Trophoblast cell (in vitro differentiated cells and primary cell): ENCODE measurements at regions not wholly inside any gene's neighbourhood (a gene's known extent, or its start where the extent isn't known, plus 50 kb on each side); places are given as distances from the start of the nearest gene placed in this dataset.

Experiments used
- DNase-seq, 2 donors: peaks; one replicate each; pipeline ENCODE4 v3.0.0-alpha.2; 2016
- H2AFZ ChIP-seq: 2 replicates; pipeline ENCODE4 v1.6.1; 2013; ENCODE audit warnings: low read length, moderate library complexity, mild to moderate bottlenecking; ENCODE audit not compliant: insufficient read depth, poor library complexity
- H2AK5ac ChIP-seq: 2 replicates; pipeline ENCODE4 v1.6.1; 2013; ENCODE audit warnings: mild to moderate bottlenecking, low read length
- H2BK120ac ChIP-seq: 2 replicates; pipeline ENCODE4 v1.6.1; 2013; ENCODE audit warnings: low read length, mild to moderate bottlenecking, moderate library complexity; ENCODE audit not compliant: insufficient read depth, poor library complexity
- H2BK12ac ChIP-seq: 2 replicates; pipeline ENCODE4 v1.6.1; 2013; ENCODE audit warnings: mild to moderate bottlenecking, low read length, moderate library complexity
- H2BK5ac ChIP-seq: 2 replicates; pipeline ENCODE4 v1.6.1; 2013; ENCODE audit warnings: low read length, low read depth, moderate library complexity, mild to moderate bottlenecking; ENCODE audit not compliant: poor library complexity
- H3K14ac ChIP-seq: 2 replicates; pipeline ENCODE4 v1.6.1; 2013; ENCODE audit warnings: mild to moderate bottlenecking, low read length
- H3K18ac ChIP-seq: 2 replicates; pipeline ENCODE4 v1.6.1; 2013; ENCODE audit warnings: mild to moderate bottlenecking, low read length
- H3K23ac ChIP-seq: 2 replicates; pipeline ENCODE4 v1.6.1; 2013; ENCODE audit warnings: low read length
- H3K27ac ChIP-seq: 2 replicates; pipeline ENCODE4 v1.5.1; 2013; ENCODE audit warnings: low read depth, mild to moderate bottlenecking, inconsistent platforms, low read length, moderate library complexity
- H3K27me3 ChIP-seq: 2 replicates; pipeline ENCODE4 v1.6.1; 2013; ENCODE audit warnings: inconsistent platforms, mild to moderate bottlenecking, low read length, moderate library complexity; ENCODE audit not compliant: insufficient read depth
- H3K36me3 ChIP-seq, 2 experiments: 1 replicate in 1 of 2; 2 replicates in 1 of 2; pipeline ENCODE4 v1.6.1; 2013; ENCODE audit warnings: low read length in 2 of 2, mild to moderate bottlenecking in 2 of 2, moderate library complexity in 1 of 2; ENCODE audit not compliant: insufficient read depth in 2 of 2, control insufficient read depth in 1 of 2
- H3K4ac ChIP-seq: 2 replicates; pipeline ENCODE4 v1.6.1; 2013; ENCODE audit warnings: low read depth, mild to moderate bottlenecking, low read length, moderate library complexity
- H3K4me1 ChIP-seq, 2 experiments: 1 replicate in 1 of 2; 2 replicates in 1 of 2; pipeline ENCODE4 v1.6.1; 2013; ENCODE audit warnings: low read length in 2 of 2, mild to moderate bottlenecking in 2 of 2, moderate library complexity in 1 of 2; ENCODE audit not compliant: insufficient read depth in 2 of 2, control insufficient read depth in 1 of 2
- H3K4me2 ChIP-seq: 2 replicates; pipeline ENCODE4 v1.6.1; 2013; ENCODE audit warnings: inconsistent platforms, mild to moderate bottlenecking, low read length, moderate library complexity
- H3K4me3 ChIP-seq: 2 replicates; pipeline ENCODE4 v1.5.1; 2013; ENCODE audit warnings: mild to moderate bottlenecking, low read depth, low read length, inconsistent platforms
- H3K79me1 ChIP-seq: one replicate; pipeline ENCODE4 v1.6.1; 2013; ENCODE audit warnings: low read length
- H3K79me2 ChIP-seq: 2 replicates; pipeline ENCODE4 v1.6.1; 2013; ENCODE audit warnings: low read length, mild to moderate bottlenecking; ENCODE audit not compliant: control insufficient read depth, insufficient read depth, poor library complexity
- H3K9ac ChIP-seq: 2 replicates; pipeline ENCODE4 v1.6.1; 2013; ENCODE audit warnings: mild to moderate bottlenecking, low read length
- H3K9me3 ChIP-seq: 2 replicates; pipeline ENCODE4 v1.6.1; 2013; ENCODE audit warnings: low read depth, mild to moderate bottlenecking, control low read depth, inconsistent platforms, low read length; ENCODE audit not compliant: insufficient read depth
- H4K12ac ChIP-seq: 2 replicates; pipeline ENCODE4 v1.6.1; 2013; ENCODE audit warnings: low read depth, mild to moderate bottlenecking, low read length, moderate library complexity
- H4K8ac ChIP-seq: 2 replicates; pipeline ENCODE4 v1.6.1; 2013; ENCODE audit warnings: low read depth, mild to moderate bottlenecking, low read length, moderate library complexity
- H4K91ac ChIP-seq: one replicate; pipeline ENCODE4 v1.6.1; 2013; ENCODE audit warnings: low read depth, mild to moderate bottlenecking, low read length, moderate library complexity
- WGBS: extraction: QIAGEN DNeasy Blood & Tissue Kit; methylation state at CpG from one replicate; pipeline ENCODE4 v1.1.7; 2013; ENCODE audit warnings: missing lambda C conversion rate; ENCODE audit not compliant: insufficient read length, insufficient coverage; ENCODE audit errors: extremely low coverage; 5-methylcytosine and 5-hydroxymethylcytosine counted together

GRCh38 chr4:55256787-55257186 lies 89.3 kb upstream of the SRD5A3 start:
- no peak overlapping the region for H2BK12ac ChIP-seq
- H4K12ac ChIP-seq, result no peak overlapping the region
- no peaks in the 10 kb centered on the region for H3K9me3 ChIP-seq
- no peaks in the 10 kb centered on the region for H3K79me2 ChIP-seq
- no peak overlapping the region for H3K4ac ChIP-seq
- no peak overlapping the region for H2AFZ ChIP-seq
- H4K8ac ChIP-seq, result no peak overlapping the region
- no peak overlapping the region for H4K91ac ChIP-seq
- H3K27me3 ChIP-seq, result no peaks in the 10 kb centered on the region
- H3K4me2 ChIP-seq, result peak overlapping the region; percentile 29
- DNase-seq, result no peak
- no peak overlapping the region for H2AK5ac ChIP-seq
- H3K79me1 ChIP-seq, result peaks cover 4% of the 10 kb centered on the region
- no peak overlapping the region for H3K14ac ChIP-seq
- WGBS, result no CpG with 5 or more reads among the region's 6 CpGs
- peak overlapping the region; percentile 79 for H3K27ac ChIP-seq
- H3K36me3 ChIP-seq, result no peaks in the 10 kb centered on the region
- no peak overlapping the region for H3K23ac ChIP-seq
- H2BK120ac ChIP-seq, result no peak overlapping the region
- no peak overlapping the region for H3K9ac ChIP-seq
- H3K18ac ChIP-seq, result no peak overlapping the region
- H3K4me1 ChIP-seq, result peaks cover 2 to 10% of the 10 kb centered on the region in 2 experiments
- H3K4me3 ChIP-seq, result no peak overlapping the region
- H2BK5ac ChIP-seq, result no peak overlapping the region

GRCh38 chr4:55258152-55258865 lies 87.7 kb upstream of the SRD5A3 start:
- Histone ChIP-seq H2AFZ (no peak overlapping the region), H3K18ac (no peak overlapping the region), H2AK5ac (no peak overlapping the region), H4K91ac (no peak overlapping the region), H3K4ac (no peak overlapping the region), H2BK5ac (no peak overlapping the region), H3K23ac (no peak overlapping the region), H3K14ac (no peak overlapping the region), H2BK120ac (no peak overlapping the region), H3K4me2 (no peak overlapping the region), H3K79me2 (no peaks in the 10 kb centered on the region), H3K9ac (no peak overlapping the region), H3K27me3 (no peaks in the 10 kb centered on the region), H3K36me3 (no peaks in the 10 kb centered on the region), H3K4me1 (peaks cover 2 to 10% of the 10 kb centered on the region in 2 experiments), H3K79me1 (peaks cover 4% of the 10 kb centered on the region), H3K27ac (no peak overlapping the region), H2BK12ac (no peak overlapping the region), H3K4me3 (no peak overlapping the region), H4K12ac (no peak overlapping the region), H4K8ac (no peak overlapping the region), H3K9me3 (no peaks in the 10 kb centered on the region)
- no peak for DNase-seq
- WGBS, result no CpG with 5 or more reads among the region's 5 CpGs

GRCh38 chr4:55259294-55259693 lies 86.7 kb upstream of the SRD5A3 start:
- no peak overlapping the region for H4K8ac ChIP-seq
- no peak overlapping the region for H3K27ac ChIP-seq
- H2BK120ac ChIP-seq, result no peak overlapping the region
- H3K36me3 ChIP-seq, result no peaks in the 10 kb centered on the region
- DNase-seq, result no peak
- H3K79me1 ChIP-seq, result peaks cover 2% of the 10 kb centered on the region
- no peak overlapping the region for H3K4me3 ChIP-seq
- no peak overlapping the region for H4K91ac ChIP-seq
- H2BK12ac ChIP-seq, result no peak overlapping the region
- H3K79me2 ChIP-seq, result no peaks in the 10 kb centered on the region
- H4K12ac ChIP-seq, result no peak overlapping the region
- WGBS, result no CpG with 5 or more reads among the region's 3 CpGs
- no peak overlapping the region for H3K9ac ChIP-seq
- H2AK5ac ChIP-seq, result no peak overlapping the region
- H3K14ac ChIP-seq, result no peak overlapping the region
- H3K9me3 ChIP-seq, result no peaks in the 10 kb centered on the region
- H3K4ac ChIP-seq, result no peak overlapping the region
- H3K4me2 ChIP-seq, result no peak overlapping the region
- H3K23ac ChIP-seq, result no peak overlapping the region
- no peak overlapping the region for H2BK5ac ChIP-seq
- no peak overlapping the region for H2AFZ ChIP-seq
- H3K18ac ChIP-seq, result no peak overlapping the region
- no peaks in the 10 kb centered on the region for H3K27me3 ChIP-seq
- peaks cover 2 to 10% of the 10 kb centered on the region in 2 experiments for H3K4me1 ChIP-seq

GRCh38 chr4:55269470-55269869 lies 76.6 kb upstream of the SRD5A3 start:
- Histone ChIP-seq H2AK5ac (no peak overlapping the region), H3K9ac (no peak overlapping the region), H3K4me2 (no peak overlapping the region), H3K23ac (no peak overlapping the region), H2AFZ (no peak overlapping the region), H3K18ac (no peak overlapping the region), H2BK120ac (no peak overlapping the region), H4K91ac (no peak overlapping the region), H4K8ac (no peak overlapping the region), H3K27me3 (no peaks in the 10 kb centered on the region), H3K4me1 (no peaks in the 10 kb centered on the region), H3K36me3 (no peaks in the 10 kb centered on the region), H3K4me3 (no peak overlapping the region), H3K27ac (no peak overlapping the region), H3K79me2 (no peaks in the 10 kb centered on the region), H3K14ac (no peak overlapping the region), H4K12ac (no peak overlapping the region), H3K79me1 (no peaks in the 10 kb centered on the region), H2BK12ac (no peak overlapping the region), H3K4ac (no peak overlapping the region), H2BK5ac (no peak overlapping the region), H3K9me3 (no peaks in the 10 kb centered on the region)
- WGBS, result no CpG with 5 or more reads among the region's 2 CpGs
- DNase-seq, result no peak
